AG04450 (cell line): ENCODE measurements at regions not wholly inside any gene's neighbourhood (a gene's known extent, or its start where the extent isn't known, plus 50 kb on each side); places are given as distances from the start of the nearest gene placed in this dataset.

ENCODE experiments used
- CTCF ChIA-PET: fragments of 300-600, 350-600 bp; formaldehyde crosslinking; extraction: SDS; loops from one replicate; lab custom pipeline; 2022; ENCODE audit warnings: antibody characterized with exemption, inconsistent platforms; lab: Charles Lee
- POLR2A ChIA-PET: fragments of 350-600 bp; formaldehyde crosslinking; extraction: SDS; loops from one replicate; lab custom pipeline; 2021; ENCODE audit warnings: antibody characterized with exemption, inconsistent platforms; lab: Yijun Ruan, JAX
- DNase-seq: peaks from one replicate; pipeline ENCODE4 v3.0.0-alpha.2; 2011; ENCODE audit warnings: low read depth, low spot score
- H3K27ac ChIP-seq: one replicate; pipeline ENCODE4 v1.5.1; 2012; ENCODE audit warnings: low read depth, low read length, control low read depth
- H3K27me3 ChIP-seq: one replicate; pipeline ENCODE4 v1.6.0; 2012; ENCODE audit warnings: low read length; ENCODE audit not compliant: control insufficient read depth, insufficient read depth
- H3K4me3 ChIP-seq: 2 replicates; pipeline ENCODE4 v1.5.1; 2011; ENCODE audit warnings: mild to moderate bottlenecking, low read depth, low read length, control low read depth
- H3K9me3 ChIP-seq: 2 replicates; pipeline ENCODE4 v1.5.1; 2012; ENCODE audit warnings: low read length; ENCODE audit not compliant: control insufficient read depth, insufficient read depth
- TF ChIP-seq, protein P1 (sequence below): IDR thresholded peaks from 2 replicates; pipeline ENCODE4 v1.5.1; 2011; ENCODE audit warnings: low read depth, low read length, control low read depth, inconsistent platforms

DNA sequence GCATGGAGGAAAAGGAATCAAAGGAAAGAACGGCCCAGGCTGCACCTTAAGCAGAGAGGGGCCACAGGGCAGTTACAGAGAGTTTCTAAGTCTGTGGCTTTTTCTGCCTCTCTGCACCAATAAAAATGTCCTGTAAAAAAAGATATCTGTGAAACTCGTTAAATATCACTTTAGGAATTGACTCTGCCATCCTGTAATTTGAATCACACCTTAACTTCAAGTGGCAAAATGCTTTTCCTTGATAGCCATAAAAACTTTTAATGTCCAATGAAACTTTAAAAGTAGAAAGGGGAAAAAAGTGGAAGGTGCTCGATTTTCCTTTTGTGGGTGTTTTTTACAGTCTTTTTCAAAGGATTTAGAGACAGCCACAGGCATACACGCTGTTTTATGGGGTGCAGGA is 255.7 kb downstream of the ARRDC4 start:
- DNase-seq = no peak
- Histone ChIP-seq H3K27me3 (no peaks in the 10 kb centered on the region), H3K9me3 (peaks cover 36% of the 10 kb centered on the region), H3K27ac (no peak overlapping the region), H3K4me3 (no peak overlapping the region)
- CTCF ChIA-PET = no interaction called here
- TF ChIP-seq, protein P1, sequence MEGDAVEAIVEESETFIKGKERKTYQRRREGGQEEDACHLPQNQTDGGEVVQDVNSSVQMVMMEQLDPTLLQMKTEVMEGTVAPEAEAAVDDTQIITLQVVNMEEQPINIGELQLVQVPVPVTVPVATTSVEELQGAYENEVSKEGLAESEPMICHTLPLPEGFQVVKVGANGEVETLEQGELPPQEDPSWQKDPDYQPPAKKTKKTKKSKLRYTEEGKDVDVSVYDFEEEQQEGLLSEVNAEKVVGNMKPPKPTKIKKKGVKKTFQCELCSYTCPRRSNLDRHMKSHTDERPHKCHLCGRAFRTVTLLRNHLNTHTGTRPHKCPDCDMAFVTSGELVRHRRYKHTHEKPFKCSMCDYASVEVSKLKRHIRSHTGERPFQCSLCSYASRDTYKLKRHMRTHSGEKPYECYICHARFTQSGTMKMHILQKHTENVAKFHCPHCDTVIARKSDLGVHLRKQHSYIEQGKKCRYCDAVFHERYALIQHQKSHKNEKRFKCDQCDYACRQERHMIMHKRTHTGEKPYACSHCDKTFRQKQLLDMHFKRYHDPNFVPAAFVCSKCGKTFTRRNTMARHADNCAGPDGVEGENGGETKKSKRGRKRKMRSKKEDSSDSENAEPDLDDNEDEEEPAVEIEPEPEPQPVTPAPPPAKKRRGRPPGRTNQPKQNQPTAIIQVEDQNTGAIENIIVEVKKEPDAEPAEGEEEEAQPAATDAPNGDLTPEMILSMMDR = no peak
- POLR2A ChIA-PET = no interaction called here

DNA sequence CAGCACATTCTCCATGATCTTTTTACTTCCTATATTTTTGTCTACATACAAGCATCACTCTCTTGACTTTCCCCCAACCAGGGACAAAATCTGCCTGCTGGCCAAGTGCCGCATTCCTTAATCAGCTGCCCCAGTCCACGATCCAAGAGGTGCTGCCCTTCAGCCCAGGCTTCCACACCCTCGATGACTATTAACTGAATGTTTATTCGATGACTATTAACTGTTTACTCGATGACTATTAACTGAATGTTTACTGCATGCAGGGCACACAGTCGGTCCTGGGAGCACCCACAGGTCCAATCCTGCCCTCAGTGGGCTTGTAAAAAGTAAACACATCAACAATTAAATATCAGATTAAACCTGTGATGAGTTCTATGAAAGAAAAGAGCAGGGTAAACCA is 256.9 kb downstream of the ARRDC4 start:
- Histone ChIP-seq H3K4me3 (no peak overlapping the region), H3K27ac (no peak overlapping the region), H3K27me3 (no peaks in the 10 kb centered on the region), H3K9me3 (peaks cover 43% of the 10 kb centered on the region)
- DNase-seq = no peak
- TF ChIP-seq, protein P1 = no peak
- CTCF ChIA-PET = no interaction called here
- POLR2A ChIA-PET = no interaction called here

DNA sequence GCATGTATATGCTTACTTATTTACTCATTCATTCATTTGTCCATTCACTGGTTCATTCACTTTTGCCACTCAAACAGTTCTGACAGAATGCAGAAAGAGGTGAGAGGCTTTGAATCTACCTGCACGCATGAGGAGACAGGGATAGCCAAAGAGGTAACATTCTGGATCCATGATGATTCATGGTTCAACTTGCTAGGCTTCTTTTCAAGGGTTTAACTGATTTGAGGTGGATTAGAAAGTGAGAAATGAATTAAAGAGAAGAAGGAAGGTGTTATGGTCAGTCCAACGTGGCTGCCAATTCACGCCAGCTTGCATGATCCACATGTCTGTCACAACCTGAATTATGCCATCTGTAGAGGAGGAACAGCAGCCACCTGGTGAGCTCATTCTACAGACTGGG is 260.6 kb downstream of the ARRDC4 start:
- Histone ChIP-seq H3K9me3 (peaks cover 44% of the 10 kb centered on the region), H3K27ac (no peak overlapping the region), H3K27me3 (no peaks in the 10 kb centered on the region), H3K4me3 (no peak overlapping the region)
- no peak for DNase-seq
- ChIA-PET CTCF (no interaction called here), POLR2A (no interaction called here)
- TF ChIP-seq, protein P1 = no peak

DNA sequence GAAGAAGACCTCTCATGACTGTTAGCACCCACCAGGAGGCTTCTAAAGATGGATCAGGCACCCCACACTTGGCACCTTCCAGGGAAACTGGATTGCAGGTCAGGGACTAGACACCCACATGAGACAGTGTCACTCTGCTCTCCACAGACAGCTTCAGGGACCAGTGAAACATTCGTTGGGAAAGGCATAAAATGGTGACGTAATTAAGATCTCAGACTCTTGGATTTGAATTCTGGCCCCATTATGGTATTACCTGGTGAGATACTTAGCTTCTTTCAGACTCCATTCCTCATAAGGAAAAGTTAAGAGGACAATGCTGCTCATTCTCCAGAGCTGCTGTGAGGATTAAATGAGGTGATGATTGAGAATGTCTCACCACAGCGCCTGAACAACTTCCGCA is 261.1 kb downstream of the ARRDC4 start:
- peaks cover 49% of the 10 kb centered on the region for H3K9me3 ChIP-seq
- no peaks in the 10 kb centered on the region for H3K27me3 ChIP-seq
- no peak overlapping the region for H3K27ac ChIP-seq
- TF ChIP-seq, protein P1 = no peak
- H3K4me3 ChIP-seq = no peak overlapping the region
- ChIA-PET CTCF (no interaction called here), POLR2A (no interaction called here)
- no peak for DNase-seq

GRCh38 chr15:98226149-98226548 is 265.6 kb downstream of the ARRDC4 start:
- TF ChIP-seq, protein P1 = no peak
- H3K4me3 ChIP-seq = no peak overlapping the region
- H3K27ac ChIP-seq = no peak overlapping the region
- CTCF ChIA-PET = no interaction called here
- peaks cover 27% of the 10 kb centered on the region for H3K9me3 ChIP-seq
- no peak for DNase-seq
- no peaks in the 10 kb centered on the region for H3K27me3 ChIP-seq
- POLR2A ChIA-PET = no interaction called here
